Muscle layer of duodenum (tissue), 2 donors: ENCODE measurements at regions not wholly inside any gene's neighbourhood (a gene's known extent, or its start where the extent isn't known, plus 50 kb on each side); places are given as distances from the start of the nearest gene placed in this dataset.

Experiments
- H3K27ac ChIP-seq: one replicate; pipeline ENCODE4 v1.7.0; 2013; ENCODE audit warnings: mild to moderate bottlenecking, low read length
- H3K27me3 ChIP-seq: one replicate; pipeline ENCODE4 v1.7.0; 2013; ENCODE audit warnings: low read depth, mild to moderate bottlenecking, control low read depth, low read length
- H3K36me3 ChIP-seq, 2 donors: one replicate each; pipeline ENCODE4 v1.7.0; 2013; ENCODE audit warnings: low read length in 2 of 2, control low read depth in 1 of 2, mild to moderate bottlenecking in 1 of 2; ENCODE audit not compliant: insufficient read depth in 2 of 2, control insufficient read depth in 1 of 2
- H3K4me1 ChIP-seq, 2 donors: one replicate each; pipeline ENCODE4 v1.7.0; 2013; ENCODE audit warnings: low read length in 2 of 2, mild to moderate bottlenecking in 2 of 2, control low read depth in 1 of 2, moderate library complexity in 1 of 2; ENCODE audit not compliant: insufficient read depth in 2 of 2, control insufficient read depth in 1 of 2
- H3K4me3 ChIP-seq, 2 donors: one replicate each; pipeline ENCODE4 v1.7.0; 2013; ENCODE audit warnings: low read length in 2 of 2, low read depth in 1 of 2, mild to moderate bottlenecking in 1 of 2
- H3K9me3 ChIP-seq, 2 donors: one replicate each; pipeline ENCODE4 v1.7.0; 2013; ENCODE audit warnings: low read length in 2 of 2, control low read depth in 1 of 2, mild to moderate bottlenecking in 1 of 2; ENCODE audit not compliant: control insufficient read depth in 1 of 2
- donor health status: healthy.

DNA sequence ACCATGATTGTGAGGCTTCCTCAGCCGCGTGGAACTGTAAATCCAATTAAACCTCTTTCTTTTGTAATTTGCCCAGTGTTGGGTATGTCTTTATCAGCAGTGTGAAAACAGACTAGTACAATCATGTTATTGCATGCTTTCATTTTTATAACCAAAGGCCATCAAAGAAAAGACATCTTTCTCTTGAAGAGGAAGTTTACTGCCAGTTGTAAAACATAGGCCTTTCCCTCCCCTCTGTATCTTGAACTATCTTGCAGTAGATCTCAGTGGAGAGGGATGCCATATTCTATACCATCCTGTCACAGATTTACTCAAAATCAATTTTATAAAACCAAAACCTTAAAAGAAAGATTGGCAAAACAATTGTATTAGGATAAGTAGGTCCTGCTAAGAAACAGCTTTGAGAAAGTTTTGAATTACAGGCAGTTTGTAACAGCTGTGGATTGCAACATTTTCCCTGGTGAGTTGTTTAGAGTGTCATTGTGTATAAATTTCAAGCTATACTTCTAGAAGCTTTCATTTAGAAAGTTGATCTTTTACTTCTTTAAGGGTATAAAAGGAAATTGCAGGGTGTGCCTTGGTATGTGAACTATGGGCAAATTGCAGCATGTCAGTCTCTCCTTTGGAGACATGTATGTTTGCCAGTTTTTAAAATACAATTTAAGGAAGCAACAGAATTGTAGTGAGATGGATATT is 128.0 kb downstream of the ATP23 start:
- H3K27me3 ChIP-seq = no peaks in the 10 kb centered on the region
- H3K9me3 ChIP-seq = no peaks in the 10 kb centered on the region
- no peak overlapping the region for H3K4me3 ChIP-seq
- no peaks in the 10 kb centered on the region for H3K36me3 ChIP-seq
- H3K4me1 ChIP-seq = no peaks in the 10 kb centered on the region
- no peak overlapping the region for H3K27ac ChIP-seq

DNA sequence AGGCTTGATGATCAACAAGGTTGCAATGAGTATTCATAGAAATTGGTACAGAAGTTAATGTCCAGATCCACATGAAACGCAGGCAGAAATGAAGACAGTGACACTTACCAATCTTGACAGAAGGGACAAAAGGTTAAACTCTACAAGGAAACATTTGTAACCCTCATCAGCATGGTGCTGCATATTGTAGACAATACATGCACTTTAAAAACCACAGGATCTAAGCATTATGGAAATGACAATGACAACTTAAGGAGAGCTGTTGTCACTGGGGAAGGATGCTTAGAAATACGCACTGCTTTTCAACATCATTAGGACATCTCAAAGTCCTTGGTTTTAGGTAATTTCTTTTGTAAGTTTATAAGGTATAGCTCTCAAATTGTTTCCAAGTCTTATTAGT is 130.6 kb downstream of the ATP23 start:
- Histone ChIP-seq H3K36me3 (no peaks in the 10 kb centered on the region), H3K27ac (no peak overlapping the region), H3K4me3 (no peak overlapping the region), H3K4me1 (no peaks in the 10 kb centered on the region), H3K9me3 (no peaks in the 10 kb centered on the region), H3K27me3 (no peaks in the 10 kb centered on the region)

DNA sequence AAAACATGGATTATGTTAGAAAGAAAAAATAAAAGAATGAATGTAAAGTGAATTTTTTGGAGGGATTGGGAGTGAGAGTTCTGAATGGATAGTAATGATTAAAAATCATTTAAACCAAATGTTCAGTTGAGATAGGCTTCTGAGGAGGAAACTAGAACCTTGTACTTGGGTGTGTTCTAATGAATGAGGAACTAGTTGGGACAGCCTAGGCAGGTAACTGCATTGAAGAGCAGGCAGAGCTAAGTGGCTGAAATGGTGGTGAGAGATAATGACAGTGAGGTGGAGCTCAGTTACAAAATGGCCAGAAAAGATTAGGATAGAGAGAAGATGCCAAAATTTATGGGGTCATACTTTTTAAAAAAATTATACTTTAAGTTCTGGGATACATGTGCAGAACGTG is 132.9 kb downstream of the ATP23 start:
- no peaks in the 10 kb centered on the region for H3K36me3 ChIP-seq
- no peak overlapping the region for H3K4me3 ChIP-seq
- no peaks in the 10 kb centered on the region for H3K9me3 ChIP-seq
- no peaks in the 10 kb centered on the region for H3K4me1 ChIP-seq
- no peaks in the 10 kb centered on the region for H3K27me3 ChIP-seq
- no peak overlapping the region for H3K27ac ChIP-seq

- no peak overlapping the region for H3K4me3 ChIP-seq
- H3K9me3 ChIP-seq = no peaks in the 10 kb centered on the region
- H3K27me3 ChIP-seq = no peaks in the 10 kb centered on the region
- H3K4me1 ChIP-seq = no peaks in the 10 kb centered on the region
- no peak overlapping the region for H3K27ac ChIP-seq
- H3K36me3 ChIP-seq = no peaks in the 10 kb centered on the region
Measured at GRCh38 chr12:58079806-58080205, 138.4 kb downstream of the ATP23 start.

GRCh38 chr12:58081488-58081887 is 140.1 kb downstream of the ATP23 start:
- no peak overlapping the region for H3K27ac ChIP-seq
- no peaks in the 10 kb centered on the region for H3K27me3 ChIP-seq
- no peaks in the 10 kb centered on the region for H3K9me3 ChIP-seq
- no peaks in the 10 kb centered on the region for H3K36me3 ChIP-seq
- H3K4me3 ChIP-seq = no peak overlapping the region
- no peaks in the 10 kb centered on the region for H3K4me1 ChIP-seq

DNA sequence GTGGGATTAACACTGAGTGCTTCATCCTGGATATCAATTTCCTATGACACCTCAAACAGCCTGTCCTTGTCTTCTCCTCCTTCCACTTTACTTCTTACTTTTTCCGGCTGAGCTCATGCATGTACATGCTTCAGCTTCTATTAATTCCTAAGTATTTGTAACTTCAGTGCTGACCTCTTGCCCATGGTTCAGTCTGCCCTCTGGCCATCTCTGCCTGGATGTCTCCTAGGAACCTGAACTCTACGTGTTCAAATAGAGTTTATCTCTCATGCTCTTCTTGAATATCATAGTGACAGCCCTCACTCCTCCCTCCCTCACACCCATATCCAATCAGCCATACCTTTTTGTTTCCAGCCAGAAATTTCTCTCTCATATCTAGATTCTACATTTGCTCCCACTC is 141.6 kb downstream of the ATP23 start:
- H3K4me3 ChIP-seq = no peak overlapping the region

DNA sequence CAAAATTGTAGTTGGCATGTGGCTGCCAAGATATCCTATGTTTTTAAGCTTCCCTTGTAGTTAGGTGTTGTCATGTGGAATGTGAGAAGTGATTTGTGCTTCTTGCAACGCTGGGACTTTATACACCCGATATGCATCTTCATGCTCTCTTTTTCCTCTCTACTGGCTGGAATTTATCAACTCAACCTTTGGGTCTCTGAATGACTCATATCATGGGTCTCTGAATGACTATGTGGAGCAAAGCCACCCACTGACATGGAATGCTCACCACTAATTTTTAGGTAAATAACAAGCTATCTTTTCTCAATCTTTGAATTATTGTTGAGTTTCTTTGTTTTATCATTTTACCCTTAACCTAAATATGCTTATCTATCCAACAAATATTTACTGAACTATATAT is 144.6 kb downstream of the ATP23 start:
- no peak overlapping the region for H3K27ac ChIP-seq
- no peaks in the 10 kb centered on the region for H3K4me1 ChIP-seq
- H3K27me3 ChIP-seq = no peaks in the 10 kb centered on the region
- no peak overlapping the region for H3K4me3 ChIP-seq
- no peaks in the 10 kb centered on the region for H3K9me3 ChIP-seq
- no peaks in the 10 kb centered on the region for H3K36me3 ChIP-seq

More for the DNA sequence above, 141.6 kb downstream of the ATP23 start:
- Histone ChIP-seq H3K36me3 (no peaks in the 10 kb centered on the region), H3K27me3 (no peaks in the 10 kb centered on the region), H3K9me3 (no peaks in the 10 kb centered on the region), H3K27ac (no peak overlapping the region), H3K4me1 (no peaks in the 10 kb centered on the region)

GRCh38 chr12:58086930-58087329 is 145.6 kb downstream of the ATP23 start:
- Histone ChIP-seq H3K36me3 (no peaks in the 10 kb centered on the region), H3K9me3 (no peaks in the 10 kb centered on the region), H3K27me3 (no peaks in the 10 kb centered on the region), H3K4me3 (no peak overlapping the region), H3K27ac (no peak overlapping the region), H3K4me1 (no peaks in the 10 kb centered on the region)

DNA sequence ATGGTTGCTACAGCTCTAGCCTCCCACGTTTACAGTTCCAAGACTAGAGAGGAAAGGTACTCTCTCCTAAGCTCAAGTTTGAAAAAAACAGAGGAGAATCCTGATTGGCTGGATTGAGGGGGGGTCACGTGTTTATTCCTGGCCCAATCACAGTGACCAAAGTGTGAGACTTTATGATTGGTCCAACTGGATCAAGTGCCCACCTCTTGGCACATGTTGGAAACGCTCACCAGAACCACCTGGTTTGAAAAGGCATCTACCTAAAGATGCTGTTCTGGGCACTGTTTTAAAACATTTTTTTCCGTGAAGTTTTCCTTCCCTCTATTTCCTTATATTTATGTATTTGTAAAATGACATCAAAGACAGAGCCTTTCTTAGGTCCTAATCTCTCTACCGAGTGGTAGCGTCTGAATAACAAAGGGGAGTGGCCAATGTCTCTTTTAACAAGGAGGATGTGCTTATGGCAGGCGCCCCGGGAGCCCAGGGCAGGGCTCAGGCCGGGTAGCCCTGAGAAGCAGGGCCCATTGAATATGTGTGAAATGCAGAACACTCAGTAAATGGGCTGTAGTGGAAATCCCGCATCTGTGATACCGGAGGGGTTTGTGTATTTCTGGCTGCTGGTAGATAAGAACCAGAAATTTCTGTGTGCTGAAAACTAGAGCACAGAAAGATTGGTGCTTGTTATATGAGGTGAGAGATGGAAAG is 146.2 kb downstream of the ATP23 start:
- Histone ChIP-seq H3K9me3 (no peaks in the 10 kb centered on the region), H3K36me3 (no peaks in the 10 kb centered on the region), H3K27ac (no peak overlapping the region), H3K4me1 (no peaks in the 10 kb centered on the region), H3K27me3 (no peaks in the 10 kb centered on the region), H3K4me3 (no peak overlapping the region)

- Histone ChIP-seq H3K36me3 (no peaks in the 10 kb centered on the region), H3K27ac (no peak overlapping the region), H3K4me3 (no peak overlapping the region), H3K4me1 (no peaks in the 10 kb centered on the region), H3K27me3 (no peaks in the 10 kb centered on the region), H3K9me3 (no peaks in the 10 kb centered on the region)
Measured at GRCh38 chr12:58089588-58089987, 148.2 kb downstream of the ATP23 start.

DNA sequence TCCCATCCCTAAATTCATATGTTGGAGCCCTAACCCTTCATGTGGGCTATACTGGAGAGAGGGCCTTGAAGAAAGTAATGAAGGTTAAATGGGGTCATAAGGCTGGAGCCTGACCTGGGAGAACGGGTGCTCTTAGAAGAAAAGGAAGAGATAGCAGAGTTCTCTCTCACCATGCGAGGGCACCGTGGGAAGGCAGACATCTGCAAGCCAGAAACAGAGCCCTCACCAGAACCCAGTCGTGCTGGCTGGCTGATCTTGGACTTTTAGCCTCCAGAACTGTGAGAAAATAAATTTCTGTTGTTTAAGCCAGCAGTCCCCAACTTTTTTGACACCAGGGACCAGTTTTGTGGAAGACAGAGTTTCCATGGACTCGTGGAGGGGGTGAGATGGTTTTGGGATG is 149.3 kb downstream of the ATP23 start:
- no peak overlapping the region for H3K27ac ChIP-seq
- H3K27me3 ChIP-seq = no peaks in the 10 kb centered on the region
- H3K4me3 ChIP-seq = no peak overlapping the region
- no peaks in the 10 kb centered on the region for H3K4me1 ChIP-seq
- no peaks in the 10 kb centered on the region for H3K9me3 ChIP-seq
- H3K36me3 ChIP-seq = no peaks in the 10 kb centered on the region

- Histone ChIP-seq H3K36me3 (no peaks in the 10 kb centered on the region), H3K27me3 (no peaks in the 10 kb centered on the region), H3K4me1 (no peaks in the 10 kb centered on the region), H3K9me3 (no peaks in the 10 kb centered on the region), H3K27ac (no peak overlapping the region), H3K4me3 (no peak overlapping the region)
Measured at GRCh38 chr12:58095002-58095401, 153.6 kb downstream of the ATP23 start.
